ENCODE measurements at regions not wholly inside any gene's neighbourhood (a gene's known extent, or its start where the extent isn't known, plus 50 kb on each side); places are given as distances from the start of the nearest gene placed in this dataset.

- no peaks in the 10 kb centered on the region for H3K36me3 ChIP-seq
- no peak overlapping the region for H3K4me3 ChIP-seq
- H3K4me1 ChIP-seq, result no peaks in the 10 kb centered on the region
- H3K27ac ChIP-seq, result no peak overlapping the region
- H3K27me3 ChIP-seq, result no peaks in the 10 kb centered on the region
- no peak for TF ChIP-seq POLR2A (IDR thresholded peaks at IDR 0.05)
- TF ChIP-seq EP300 (IDR thresholded peaks at IDR 0.05), result no peak
- no peak for TF ChIP-seq CTCF (IDR thresholded peaks at IDR 0.05)
- TF ChIP-seq POLR2AphosphoS5 (IDR thresholded peaks at IDR 0.05), result no peak
- ATAC-seq, result no peak
- peaks cover 0 to 2% (median 0%) of the 10 kb centered on the region in 3 donors for H3K9me3 ChIP-seq
These were observed 294.2 kb upstream of the GRIN3A start for GRCh38 chr9:102032614-102033013.

GRCh38 chr9:102000956-102001355 lies 262.5 kb upstream of the GRIN3A start:
- Histone ChIP-seq H3K36me3 (no peaks in the 10 kb centered on the region), H3K27ac (no peak overlapping the region), H3K4me1 (no peaks in the 10 kb centered on the region), H3K4me3 (no peak overlapping the region), H3K9me3 (no peaks in the 10 kb centered on the region), H3K27me3 (no peaks in the 10 kb centered on the region)
- no peak for TF ChIP-seq CTCF (IDR thresholded peaks at IDR 0.05)
- TF ChIP-seq POLR2A (IDR thresholded peaks at IDR 0.05), result no peak
- no peak for TF ChIP-seq POLR2AphosphoS5 (IDR thresholded peaks at IDR 0.05)
- no peak for ATAC-seq
- 52 to 73% methylated on average over 1 of the region's 1 CpG for WGBS, 2 donors (ENCODE audit: low coverage in 1 of 2)

- H3K36me3 ChIP-seq, result no peaks in the 10 kb centered on the region
- H3K27ac ChIP-seq, result no peak overlapping the region
- 60% methylated on average over 1 of the region's 1 CpG; no CpG with 5 or more reads in 1 of the 2 donors for WGBS, 2 donors (ENCODE audit: low coverage in 1 of 2)
- H3K9me3 ChIP-seq, result no peaks in the 10 kb centered on the region
- no peaks in the 10 kb centered on the region for H3K4me1 ChIP-seq
- ATAC-seq, result no peak
- no peaks in the 10 kb centered on the region for H3K27me3 ChIP-seq
- TF ChIP-seq POLR2A (IDR thresholded peaks at IDR 0.05) (no peak), CTCF (IDR thresholded peaks at IDR 0.05) (no peak), EP300 (IDR thresholded peaks at IDR 0.05) (no peak)
- H3K4me3 ChIP-seq, result no peak overlapping the region
These were observed 261.0 kb upstream of the GRIN3A start for GRCh38 chr9:101999441-101999840.

GRCh38 chr9:101995231-101995630 lies 256.8 kb upstream of the GRIN3A start:
- no peaks in the 10 kb centered on the region for H3K4me1 ChIP-seq
- no peak for ATAC-seq
- TF ChIP-seq POLR2A (IDR thresholded peaks at IDR 0.05) (no peak), EP300 (IDR thresholded peaks at IDR 0.05) (no peak), POLR2AphosphoS5 (IDR thresholded peaks at IDR 0.05) (no peak), CTCF (IDR thresholded peaks at IDR 0.05) (no peak)
- WGBS, 2 donors (ENCODE audit: low coverage in 1 of 2), result 65 to 68% methylated on average over 5 of the region's 5 CpGs
- H3K27ac ChIP-seq, result no peak overlapping the region
- H3K27me3 ChIP-seq, result no peaks in the 10 kb centered on the region
- no peaks in the 10 kb centered on the region for H3K9me3 ChIP-seq
- no peak overlapping the region for H3K4me3 ChIP-seq
- no peaks in the 10 kb centered on the region for H3K36me3 ChIP-seq

- H3K9me3 ChIP-seq, result no peaks in the 10 kb centered on the region
- ATAC-seq, result no peak
- 71 to 73% methylated on average over 1 of the region's 1 CpG for WGBS, 2 donors (ENCODE audit: low coverage in 1 of 2)
- no peak for TF ChIP-seq CTCF (IDR thresholded peaks at IDR 0.05)
- no peak for TF ChIP-seq POLR2AphosphoS5 (IDR thresholded peaks at IDR 0.05)
- no peak overlapping the region for H3K4me3 ChIP-seq
- no peaks in the 10 kb centered on the region for H3K27me3 ChIP-seq
- no peaks in the 10 kb centered on the region for H3K36me3 ChIP-seq
- no peak overlapping the region for H3K27ac ChIP-seq
- no peaks in the 10 kb centered on the region for H3K4me1 ChIP-seq
These were observed 255.3 kb upstream of the GRIN3A start for GRCh38 chr9:101993771-101994170.
